MG63 (cell line): ENCODE measurements at regions not wholly inside any gene's neighbourhood (a gene's known extent, or its start where the extent isn't known, plus 50 kb on each side); places are given as distances from the start of the nearest gene placed in this dataset.

ENCODE experiments used
- DNase-seq: peaks from one replicate; pipeline ENCODE4 v3.0.0-alpha.2; 2020
- H3K27me3 ChIP-seq: fragments of 250-450 bp; sonication (Bioruptor Pico); 2 replicates; pipeline ENCODE4 v1.5.1; 2020; ENCODE audit warnings: mild to moderate bottlenecking, moderate library complexity
- H3K36me3 ChIP-seq: fragments of 250-450 bp; sonication (Bioruptor Pico); 2 replicates; pipeline ENCODE4 v1.5.1; 2020; ENCODE audit warnings: mild to moderate bottlenecking, moderate library complexity
- H3K4me3 ChIP-seq: fragments of 250-450 bp; sonication (Bioruptor Pico); 2 replicates; pipeline ENCODE4 v1.5.1; 2020; ENCODE audit warnings: mild to moderate bottlenecking, moderate library complexity
- H3K9me3 ChIP-seq: fragments of 250-450 bp; sonication (Bioruptor Pico); 2 replicates; pipeline ENCODE4 v1.5.1; 2020; ENCODE audit warnings: mild to moderate bottlenecking, moderate library complexity

- Histone ChIP-seq H3K36me3 (no peaks in the 10 kb centered on the region), H3K27me3 (no peaks in the 10 kb centered on the region), H3K4me3 (no peak overlapping the region), H3K9me3 (no peaks in the 10 kb centered on the region)
- DNase-seq: no peak
These were observed 246.7 kb downstream of the GRIN2B start for GRCh38 chr12:13734584-13735152.

DNA sequence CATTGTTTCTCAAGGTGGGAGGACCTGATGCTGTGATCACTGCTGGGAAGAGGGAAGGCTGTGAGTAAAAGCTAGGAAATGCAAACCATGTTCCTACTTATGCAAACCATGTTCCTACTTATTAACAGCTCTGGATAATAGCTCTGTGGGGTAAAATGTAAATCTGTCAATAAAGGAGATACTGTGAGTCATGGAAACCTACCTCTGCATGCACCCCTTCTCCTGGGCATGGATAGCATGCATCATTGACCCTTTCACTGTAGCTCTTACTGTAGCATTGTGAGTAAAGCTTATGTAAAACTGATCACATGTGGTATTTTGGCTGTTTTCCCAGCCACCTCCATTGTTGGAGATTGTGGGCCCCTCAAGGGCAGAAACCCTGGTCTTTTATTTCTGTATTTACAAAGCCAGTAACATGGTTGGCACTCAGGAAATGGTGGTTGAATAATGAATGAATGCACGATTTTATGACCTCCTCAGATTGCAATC is 253.7 kb downstream of the GRIN2B start:
- Histone ChIP-seq H3K4me3 (no peak overlapping the region), H3K27me3 (0 out of 2 replicates have a peak, but pooled peaks cover 2% of the 10 kb centered on the region), H3K36me3 (no peaks in the 10 kb centered on the region), H3K9me3 (no peaks in the 10 kb centered on the region)
- DNase-seq: no peak

DNA sequence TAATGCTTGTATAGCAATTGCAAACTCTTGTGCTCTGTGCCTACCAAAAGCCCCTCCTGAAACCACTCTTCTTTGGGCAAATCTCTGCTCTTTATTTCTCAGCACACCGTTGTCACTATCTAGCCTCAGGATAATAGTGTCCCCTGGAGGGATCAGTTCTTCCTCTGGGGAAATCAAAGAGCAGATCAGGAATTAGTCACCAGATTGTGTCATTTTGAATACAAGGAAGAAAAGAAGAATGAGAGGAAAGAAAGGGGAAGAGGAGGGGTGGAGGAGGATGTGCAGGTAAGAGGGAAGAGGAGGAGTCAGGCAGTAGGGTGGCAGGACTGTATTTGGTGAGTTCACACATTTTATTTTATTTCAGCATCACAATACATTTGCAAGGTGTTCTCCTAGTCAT is 256.4 kb downstream of the GRIN2B start:
- H3K36me3 ChIP-seq: no peaks in the 10 kb centered on the region
- H3K27me3 ChIP-seq: peaks cover 2% of the 10 kb centered on the region; the same call in 1 of the 2 replicates
- H3K9me3 ChIP-seq: no peaks in the 10 kb centered on the region
- DNase-seq: no peak
- H3K4me3 ChIP-seq: no peak overlapping the region

GRCh38 chr12:13724136-13724535 is 257.3 kb downstream of the GRIN2B start:
- H3K4me3 ChIP-seq: no peak overlapping the region
- DNase-seq: no peak
- H3K27me3 ChIP-seq: peaks cover 5% of the 10 kb centered on the region; the same call in 1 of the 2 replicates
- H3K36me3 ChIP-seq: no peaks in the 10 kb centered on the region
- H3K9me3 ChIP-seq: no peaks in the 10 kb centered on the region

DNA sequence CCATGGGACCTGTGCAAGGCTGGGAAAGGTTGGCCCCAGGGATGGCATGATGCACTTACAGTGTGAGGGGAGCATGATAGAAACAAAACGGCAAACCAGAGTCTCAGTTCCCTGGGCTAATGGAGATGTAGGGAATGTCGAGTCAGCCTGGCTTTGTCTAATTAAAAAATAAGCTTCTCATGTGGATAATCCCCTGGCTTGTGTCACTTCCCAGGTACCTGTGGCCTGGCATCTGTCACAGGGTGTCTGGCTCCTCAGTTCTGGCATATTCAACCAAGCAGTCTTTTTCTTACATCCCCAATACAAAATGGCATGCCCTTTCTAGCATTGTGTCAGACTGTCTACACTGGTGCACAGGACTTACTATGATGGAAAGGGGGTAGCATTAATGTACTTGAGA is 261.4 kb downstream of the GRIN2B start:
- no peaks in the 10 kb centered on the region for H3K36me3 ChIP-seq
- H3K9me3 ChIP-seq: no peaks in the 10 kb centered on the region
- H3K27me3 ChIP-seq: peaks cover 7% of the 10 kb centered on the region; the same call in 1 of the 2 replicates
- no peak overlapping the region for H3K4me3 ChIP-seq
- no peak for DNase-seq

GRCh38 chr12:13718271-13718670 is 263.1 kb downstream of the GRIN2B start:
- no peak overlapping the region for H3K4me3 ChIP-seq
- no peak for DNase-seq
- peaks cover 12% of the 10 kb centered on the region; the same call in 1 of the 2 replicates for H3K27me3 ChIP-seq
- no peaks in the 10 kb centered on the region for H3K9me3 ChIP-seq
- no peaks in the 10 kb centered on the region for H3K36me3 ChIP-seq

DNA sequence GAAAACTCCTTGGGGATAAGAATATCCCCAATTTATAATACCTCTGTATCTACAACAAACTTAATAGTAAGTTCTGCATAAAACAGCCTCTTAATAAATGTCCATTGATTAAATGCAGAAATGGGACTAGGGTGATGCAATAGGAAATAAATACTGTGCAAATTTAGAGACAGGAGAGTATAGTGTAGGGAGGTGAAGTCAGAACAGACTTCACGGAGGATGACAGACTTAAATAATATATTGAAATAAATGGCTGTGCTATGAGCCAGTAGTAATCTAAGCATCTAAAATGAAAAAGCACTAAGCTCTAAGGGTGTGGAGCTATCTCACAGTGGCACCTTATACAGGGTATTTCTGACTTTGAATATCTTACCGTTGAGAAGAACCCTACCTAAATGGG is 265.3 kb downstream of the GRIN2B start:
- no peaks in the 10 kb centered on the region for H3K36me3 ChIP-seq
- peaks cover 12% of the 10 kb centered on the region; the same call in 1 of the 2 replicates for H3K27me3 ChIP-seq
- DNase-seq: no peak
- H3K9me3 ChIP-seq: no peaks in the 10 kb centered on the region
- no peak overlapping the region for H3K4me3 ChIP-seq

DNA sequence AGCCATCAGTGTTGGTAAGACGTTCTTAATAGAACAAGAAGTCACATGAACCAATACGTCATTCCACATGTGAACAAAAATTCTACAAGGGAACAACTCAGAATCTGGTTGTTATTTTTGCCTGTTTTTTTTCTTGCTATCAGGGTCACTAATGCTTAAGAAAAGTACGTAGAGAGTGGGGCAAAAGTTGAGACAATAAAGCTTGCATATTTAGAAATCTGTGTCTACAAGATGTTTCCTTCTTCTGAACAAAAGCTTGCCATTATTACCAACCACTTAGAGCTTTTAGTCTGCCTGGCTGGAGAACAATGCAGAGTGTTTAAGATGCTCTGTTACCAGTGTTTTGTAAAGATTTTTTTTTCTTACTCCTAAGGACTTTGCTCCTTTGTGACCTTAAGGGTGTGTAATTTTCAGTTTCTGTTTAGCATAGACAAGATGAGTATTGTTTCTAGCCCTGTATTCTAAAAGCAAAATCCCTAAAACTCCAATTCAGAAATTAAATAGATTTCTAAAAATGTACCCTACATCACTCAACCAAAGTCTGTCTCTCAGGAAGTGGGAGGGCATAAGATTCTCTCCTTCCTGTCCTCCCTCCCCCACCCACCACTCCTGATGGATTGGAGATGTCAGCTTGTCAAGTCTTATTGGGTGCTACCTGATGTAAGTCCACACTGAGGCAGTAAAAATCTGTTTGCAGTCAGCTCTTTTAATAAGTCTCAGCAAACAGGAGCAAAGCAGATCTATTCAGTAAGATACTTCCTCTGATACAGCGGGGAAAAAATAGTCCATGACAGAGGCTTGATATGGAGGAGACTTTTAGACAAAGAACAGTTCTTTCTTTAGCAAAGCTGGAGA is 267.6 kb downstream of the GRIN2B start:
- Histone ChIP-seq H3K36me3 (no peaks in the 10 kb centered on the region), H3K27me3 (peaks cover 14% of the 10 kb centered on the region; the same call in 1 of the 2 replicates), H3K9me3 (no peaks in the 10 kb centered on the region), H3K4me3 (no peak overlapping the region)
- no peak for DNase-seq

DNA sequence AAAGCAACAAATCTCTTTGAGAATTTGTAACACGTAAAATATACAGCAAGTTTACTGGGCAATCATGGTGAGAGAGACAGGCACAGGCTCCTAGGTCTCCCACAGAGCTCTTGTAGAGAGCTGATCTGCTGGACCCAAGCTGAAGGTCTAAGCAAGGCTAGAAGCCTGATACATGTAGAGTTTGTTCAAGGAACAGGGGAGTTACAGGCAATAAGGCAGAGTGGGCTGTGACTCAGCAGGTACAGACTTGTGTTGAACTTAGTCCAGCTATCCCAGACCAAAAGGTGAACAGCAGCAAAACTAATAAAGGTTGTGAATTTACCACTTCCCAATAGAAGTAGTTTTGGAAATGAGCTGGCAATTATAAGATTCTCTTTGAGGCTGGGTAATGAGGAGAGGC is 273.6 kb downstream of the GRIN2B start:
- H3K4me3 ChIP-seq: no peak overlapping the region
- H3K9me3 ChIP-seq: no peaks in the 10 kb centered on the region
- DNase-seq: no peak
- no peaks in the 10 kb centered on the region for H3K36me3 ChIP-seq
- peaks cover 10% of the 10 kb centered on the region; the same call in 1 of the 2 replicates for H3K27me3 ChIP-seq

DNA sequence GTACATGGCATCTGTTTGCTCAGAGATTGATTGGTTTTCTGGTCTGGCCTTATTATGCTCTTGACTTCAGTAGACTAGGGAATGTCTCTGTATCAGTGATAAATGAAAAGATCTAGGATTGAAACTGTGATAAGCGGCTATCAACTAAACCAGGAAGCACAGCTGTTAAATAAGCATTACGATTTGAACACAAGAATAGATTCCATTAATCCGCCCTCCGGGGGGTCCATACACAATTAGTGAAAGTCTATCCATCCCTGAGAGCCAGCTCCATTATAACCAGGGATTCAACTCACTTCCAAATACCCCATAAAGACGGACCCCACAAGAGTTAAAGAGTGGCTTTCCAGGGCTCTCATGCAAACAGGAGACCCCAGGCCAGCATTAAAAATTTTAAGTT is 279.0 kb downstream of the GRIN2B start:
- no peak for DNase-seq
- Histone ChIP-seq H3K9me3 (no peaks in the 10 kb centered on the region), H3K36me3 (no peaks in the 10 kb centered on the region), H3K4me3 (no peak overlapping the region), H3K27me3 (peaks cover 6% of the 10 kb centered on the region; the same call in 1 of the 2 replicates)

DNA sequence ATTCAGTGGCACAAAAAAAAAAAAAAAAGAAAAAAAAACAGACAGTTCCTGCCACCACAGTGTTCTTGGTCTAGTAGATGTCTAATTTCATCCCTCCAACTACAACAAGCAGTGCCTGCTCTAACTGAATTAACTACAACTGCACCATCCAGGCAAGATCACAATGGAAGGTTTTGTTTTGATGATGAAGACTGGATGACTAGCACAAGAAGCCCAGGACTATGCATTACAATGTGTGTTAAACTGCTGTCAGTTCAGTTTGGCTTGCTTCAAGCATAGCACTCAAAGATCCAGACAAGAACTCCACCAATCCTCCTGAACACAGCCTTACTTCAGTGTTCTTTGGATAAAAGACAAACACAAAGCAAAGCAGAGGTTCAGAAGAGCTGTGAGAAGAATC is 279.9 kb downstream of the GRIN2B start:
- no peaks in the 10 kb centered on the region for H3K36me3 ChIP-seq
- no peak overlapping the region for H3K4me3 ChIP-seq
- H3K27me3 ChIP-seq: peaks cover 6% of the 10 kb centered on the region; the same call in 1 of the 2 replicates
- H3K9me3 ChIP-seq: no peaks in the 10 kb centered on the region
- DNase-seq: no peak

DNA sequence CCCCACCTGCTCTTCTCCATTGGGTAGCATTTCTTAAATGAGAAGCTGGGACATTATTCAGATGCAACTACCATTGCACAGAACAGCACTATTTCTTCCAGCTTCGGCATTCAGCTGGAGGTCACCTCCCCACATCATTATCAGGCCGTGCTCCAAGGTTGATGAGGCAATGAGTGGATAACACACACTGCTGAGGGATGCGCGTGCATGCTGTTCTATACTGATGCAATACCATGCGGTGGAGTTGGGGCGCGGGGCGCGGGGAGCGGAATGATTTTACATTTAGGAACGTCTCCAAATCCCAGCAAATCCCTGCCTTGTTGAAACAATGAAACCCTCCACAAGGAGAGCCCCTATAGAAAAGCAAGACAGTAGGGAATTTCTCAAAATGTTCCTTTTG is 283.4 kb downstream of the GRIN2B start:
- no peaks in the 10 kb centered on the region for H3K9me3 ChIP-seq
- 0 out of 2 replicates have a peak, but pooled peaks cover under 1% of the 10 kb centered on the region for H3K27me3 ChIP-seq
- no peaks in the 10 kb centered on the region for H3K36me3 ChIP-seq
- no peak overlapping the region for H3K4me3 ChIP-seq
- DNase-seq: no peak

DNA sequence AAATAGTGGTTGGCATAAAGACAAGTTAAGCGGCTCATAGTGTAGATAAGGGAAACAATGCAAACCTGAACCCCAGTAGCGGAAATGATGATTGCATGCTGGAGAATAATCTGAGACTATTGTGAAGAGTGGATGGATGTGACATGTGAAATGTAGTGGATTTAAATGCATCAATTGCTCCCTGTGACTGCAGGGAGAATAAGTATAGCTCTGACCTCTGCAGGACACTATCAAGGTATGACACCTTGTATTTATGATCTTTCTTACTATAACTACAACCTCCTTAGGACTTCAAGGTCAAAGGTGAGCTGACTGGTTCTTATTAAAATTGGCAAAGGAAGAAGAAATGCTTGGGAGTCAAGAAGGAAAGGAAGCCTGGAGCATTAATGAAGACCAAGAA is 285.6 kb downstream of the GRIN2B start:
- no peak overlapping the region for H3K4me3 ChIP-seq

GRCh38 chr12:13692332-13692731 is 289.1 kb downstream of the GRIN2B start:
- H3K4me3 ChIP-seq: no peak overlapping the region
- no peaks in the 10 kb centered on the region for H3K36me3 ChIP-seq
- H3K9me3 ChIP-seq: no peaks in the 10 kb centered on the region
- H3K27me3 ChIP-seq: peaks cover 3% of the 10 kb centered on the region; the same call in 1 of the 2 replicates
- DNase-seq: no peak

More for the DNA sequence above, 285.6 kb downstream of the GRIN2B start:
- Histone ChIP-seq H3K27me3 (0 out of 2 replicates have a peak, but pooled peaks cover 3% of the 10 kb centered on the region), H3K9me3 (no peaks in the 10 kb centered on the region), H3K36me3 (no peaks in the 10 kb centered on the region)
- no peak for DNase-seq

DNA sequence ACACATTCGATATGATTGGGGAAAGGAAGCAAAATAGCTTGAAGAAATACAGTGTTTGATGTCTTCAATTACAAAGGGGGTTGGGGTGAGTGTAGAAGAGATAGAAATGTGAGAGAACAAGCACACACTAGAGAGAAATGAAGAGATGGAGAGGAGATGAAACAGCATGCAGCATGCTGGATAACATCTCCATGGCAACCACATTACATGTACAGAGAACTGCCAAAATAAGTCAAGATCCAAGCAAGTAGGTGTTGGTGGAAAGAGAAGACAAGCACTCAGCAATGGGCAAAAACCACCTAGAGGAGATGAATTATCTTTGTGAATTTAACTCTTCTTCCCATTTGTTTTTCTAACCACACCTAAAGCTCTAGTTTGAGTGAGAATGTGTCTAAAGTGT is 289.8 kb downstream of the GRIN2B start:
- Histone ChIP-seq H3K4me3 (no peak overlapping the region), H3K27me3 (peaks cover 3% of the 10 kb centered on the region; the same call in 1 of the 2 replicates), H3K36me3 (no peaks in the 10 kb centered on the region), H3K9me3 (no peaks in the 10 kb centered on the region)
- no peak for DNase-seq

GRCh38 chr12:13687633-13688032 is 293.8 kb downstream of the GRIN2B start:
- no peaks in the 10 kb centered on the region for H3K9me3 ChIP-seq
- no peak for DNase-seq
- H3K4me3 ChIP-seq: no peak overlapping the region
- no peaks in the 10 kb centered on the region; the same call in 1 of the 2 replicates for H3K27me3 ChIP-seq
- H3K36me3 ChIP-seq: no peaks in the 10 kb centered on the region

GRCh38 chr12:13686260-13686659 is 295.1 kb downstream of the GRIN2B start:
- DNase-seq: no peak
- H3K36me3 ChIP-seq: no peaks in the 10 kb centered on the region
- no peaks in the 10 kb centered on the region for H3K9me3 ChIP-seq
- no peaks in the 10 kb centered on the region; the same call in none of the 2 replicates for H3K27me3 ChIP-seq
- no peak overlapping the region for H3K4me3 ChIP-seq
